ENCODE measurements at regions not wholly inside any gene's neighbourhood (a gene's known extent, or its start where the extent isn't known, plus 50 kb on each side); places are given as distances from the start of the nearest gene placed in this dataset.

GRCh38 chr13:62919491-62919890, 1503.8 kb upstream of the PCDH20 start:
- TF ChIP-seq EZH2 (IDR thresholded peaks at IDR 0.05; ENCODE audit: insufficient read depth, low read length) (no peak), CTCF (IDR thresholded peaks at IDR 0.05; ENCODE audit: insufficient read depth, low read depth, low read length) (no peak)
- Histone ChIP-seq H3K36me3 (ENCODE audit: insufficient read depth, low read length) (no peaks in the 10 kb centered on the region), H3K4me2 (ENCODE audit: low read length) (no peak overlapping the region), H3K79me2 (ENCODE audit: insufficient read depth, low read length) (no peaks in the 10 kb centered on the region), H4K20me1 (ENCODE audit: insufficient read depth, low read length) (no peaks in the 10 kb centered on the region), H3K4me1 (ENCODE audit: insufficient read depth, low read length) (no peaks in the 10 kb centered on the region), H3K9me3 (ENCODE audit: insufficient read depth, low read depth, low read length) (no peaks in the 10 kb centered on the region), H3K27me3 (ENCODE audit: insufficient read depth, low read length) (no peaks in the 10 kb centered on the region), H3K27ac (ENCODE audit: low read depth, low read length) (no peak overlapping the region), H3K9ac (ENCODE audit: low read length) (no peak overlapping the region), H2AFZ (ENCODE audit: low read depth, low read length) (no peak overlapping the region), H3K4me3 (ENCODE audit: insufficient read depth, low read depth, low read length) (no peak overlapping the region)
- H3K27me3 Mint-ChIP-seq (ENCODE audit: low read depth, unreplicated experiment): no peaks in the 10 kb centered on the region
- no peaks in the 10 kb centered on the region for H3K9me3 Mint-ChIP-seq (ENCODE audit: unreplicated experiment)
- H3K4me3 Mint-ChIP-seq (ENCODE audit: unreplicated experiment): no peak overlapping the region
- DNase-seq (ENCODE audit: low read depth) (no peak), FAIRE-seq (no peak)
- H3K36me3 Mint-ChIP-seq (ENCODE audit: low read depth, unreplicated experiment): no peaks in the 10 kb centered on the region
- no peak overlapping the region for H3K27ac Mint-ChIP-seq (ENCODE audit: unreplicated experiment)
- H3K4me1 Mint-ChIP-seq (ENCODE audit: low read depth, unreplicated experiment): no peaks in the 10 kb centered on the region

- no peaks in the 10 kb centered on the region for H3K4me1 ChIP-seq (ENCODE audit: insufficient read depth, low read length)
- H4K20me1 ChIP-seq (ENCODE audit: insufficient read depth, low read length): no peaks in the 10 kb centered on the region
- FAIRE-seq (no peak), DNase-seq (ENCODE audit: low read depth) (no peak)
- H3K9ac ChIP-seq (ENCODE audit: low read length): no peak overlapping the region
- Mint-ChIP-seq H3K36me3 (ENCODE audit: low read depth, unreplicated experiment) (no peaks in the 10 kb centered on the region), H3K4me3 (ENCODE audit: unreplicated experiment) (no peak overlapping the region), H3K27me3 (ENCODE audit: low read depth, unreplicated experiment) (no peaks in the 10 kb centered on the region), H3K4me1 (ENCODE audit: low read depth, unreplicated experiment) (no peaks in the 10 kb centered on the region), H3K9me3 (ENCODE audit: unreplicated experiment) (no peaks in the 10 kb centered on the region), H3K27ac (ENCODE audit: unreplicated experiment) (no peak overlapping the region)
- no peak overlapping the region for H3K4me3 ChIP-seq (ENCODE audit: insufficient read depth, low read depth, low read length)
- TF ChIP-seq EZH2 (IDR thresholded peaks at IDR 0.05; ENCODE audit: insufficient read depth, low read length) (no peak), CTCF (IDR thresholded peaks at IDR 0.05; ENCODE audit: insufficient read depth, low read depth, low read length) (no peak)
- no peak overlapping the region for H2AFZ ChIP-seq (ENCODE audit: low read depth, low read length)
- H3K27ac ChIP-seq (ENCODE audit: low read depth, low read length): no peak overlapping the region
- no peaks in the 10 kb centered on the region for H3K27me3 ChIP-seq (ENCODE audit: insufficient read depth, low read length)
- H3K79me2 ChIP-seq (ENCODE audit: insufficient read depth, low read length): no peaks in the 10 kb centered on the region
- H3K4me2 ChIP-seq (ENCODE audit: low read length): no peak overlapping the region
- no peaks in the 10 kb centered on the region for H3K9me3 ChIP-seq (ENCODE audit: insufficient read depth, low read depth, low read length)
- H3K36me3 ChIP-seq (ENCODE audit: insufficient read depth, low read length): no peaks in the 10 kb centered on the region
Measured at GRCh38 chr13:62910541-62911060, 1495.0 kb upstream of the PCDH20 start.

- no peak overlapping the region for H2AFZ ChIP-seq (ENCODE audit: low read depth, low read length)
- H3K27ac ChIP-seq (ENCODE audit: low read depth, low read length): no peak overlapping the region
- no peak for FAIRE-seq
- H3K4me1 ChIP-seq (ENCODE audit: insufficient read depth, low read length): no peaks in the 10 kb centered on the region
- no peaks in the 10 kb centered on the region for H3K27me3 ChIP-seq (ENCODE audit: insufficient read depth, low read length)
- H3K4me3 ChIP-seq (ENCODE audit: insufficient read depth, low read depth, low read length): no peak overlapping the region
- H3K79me2 ChIP-seq (ENCODE audit: insufficient read depth, low read length): no peaks in the 10 kb centered on the region
- Mint-ChIP-seq H3K4me3 (ENCODE audit: unreplicated experiment) (no peak overlapping the region), H3K36me3 (ENCODE audit: low read depth, unreplicated experiment) (no peaks in the 10 kb centered on the region), H3K9me3 (ENCODE audit: unreplicated experiment) (no peaks in the 10 kb centered on the region), H3K4me1 (ENCODE audit: low read depth, unreplicated experiment) (no peaks in the 10 kb centered on the region), H3K27me3 (ENCODE audit: low read depth, unreplicated experiment) (no peaks in the 10 kb centered on the region), H3K27ac (ENCODE audit: unreplicated experiment) (no peak overlapping the region)
- TF ChIP-seq EZH2 (IDR thresholded peaks at IDR 0.05; ENCODE audit: insufficient read depth, low read length): no peak
- no peak for TF ChIP-seq CTCF (IDR thresholded peaks at IDR 0.05; ENCODE audit: insufficient read depth, low read depth, low read length)
- no peak overlapping the region for H3K4me2 ChIP-seq (ENCODE audit: low read length)
- no peaks in the 10 kb centered on the region for H3K36me3 ChIP-seq (ENCODE audit: insufficient read depth, low read length)
- no peaks in the 10 kb centered on the region for H4K20me1 ChIP-seq (ENCODE audit: insufficient read depth, low read length)
- DNase-seq (ENCODE audit: low read depth): no peak
- no peaks in the 10 kb centered on the region for H3K9me3 ChIP-seq (ENCODE audit: insufficient read depth, low read depth, low read length)
- H3K9ac ChIP-seq (ENCODE audit: low read length): no peak overlapping the region
Measured at GRCh38 chr13:62908321-62908720, 1492.7 kb upstream of the PCDH20 start.

All from astrocyte (in vitro differentiated cells and primary cell).